ENCODE measurements at regions not wholly inside any gene's neighbourhood (a gene's known extent, or its start where the extent isn't known, plus 50 kb on each side); places are given as distances from the start of the nearest gene placed in this dataset.

DNA sequence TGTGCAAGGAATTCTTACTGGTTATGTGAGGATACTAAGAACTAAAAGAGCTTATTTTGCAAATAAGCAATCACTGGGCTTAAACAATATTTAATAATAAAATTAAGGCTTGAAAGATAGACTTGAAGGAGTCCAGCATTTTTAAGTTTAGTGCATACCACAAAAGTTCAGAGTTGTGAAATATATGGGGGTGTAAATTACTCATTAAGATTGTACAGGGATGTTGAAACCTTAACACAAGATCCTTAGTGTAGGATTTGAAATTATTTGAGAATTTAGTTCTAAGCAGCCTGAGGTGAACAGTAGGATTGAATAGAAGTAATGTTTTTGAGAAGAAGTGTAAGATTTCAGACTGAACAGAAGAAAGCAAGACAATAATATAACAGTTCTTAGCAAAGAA is 195.8 kb upstream of the RBMY1B start:
- no peak for TF ChIP-seq POLR2A (IDR thresholded peaks at IDR 0.05)
- TF ChIP-seq, protein P1, sequence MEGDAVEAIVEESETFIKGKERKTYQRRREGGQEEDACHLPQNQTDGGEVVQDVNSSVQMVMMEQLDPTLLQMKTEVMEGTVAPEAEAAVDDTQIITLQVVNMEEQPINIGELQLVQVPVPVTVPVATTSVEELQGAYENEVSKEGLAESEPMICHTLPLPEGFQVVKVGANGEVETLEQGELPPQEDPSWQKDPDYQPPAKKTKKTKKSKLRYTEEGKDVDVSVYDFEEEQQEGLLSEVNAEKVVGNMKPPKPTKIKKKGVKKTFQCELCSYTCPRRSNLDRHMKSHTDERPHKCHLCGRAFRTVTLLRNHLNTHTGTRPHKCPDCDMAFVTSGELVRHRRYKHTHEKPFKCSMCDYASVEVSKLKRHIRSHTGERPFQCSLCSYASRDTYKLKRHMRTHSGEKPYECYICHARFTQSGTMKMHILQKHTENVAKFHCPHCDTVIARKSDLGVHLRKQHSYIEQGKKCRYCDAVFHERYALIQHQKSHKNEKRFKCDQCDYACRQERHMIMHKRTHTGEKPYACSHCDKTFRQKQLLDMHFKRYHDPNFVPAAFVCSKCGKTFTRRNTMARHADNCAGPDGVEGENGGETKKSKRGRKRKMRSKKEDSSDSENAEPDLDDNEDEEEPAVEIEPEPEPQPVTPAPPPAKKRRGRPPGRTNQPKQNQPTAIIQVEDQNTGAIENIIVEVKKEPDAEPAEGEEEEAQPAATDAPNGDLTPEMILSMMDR (IDR thresholded peaks at IDR 0.05), result no peak
- H3K27ac ChIP-seq, result no peak overlapping the region
- DNase-seq, result no peak
- H3K4me3 ChIP-seq, result no peak overlapping the region
- H3K9me3 ChIP-seq, result no peaks in the 10 kb centered on the region
- intact Hi-C loops (cut with DNase I; ENCODE audit: low total_unique reads), result no loop called here
- no peaks in the 10 kb centered on the region for H3K27me3 ChIP-seq
- H3K4me1 ChIP-seq, result no peaks in the 10 kb centered on the region
- no peaks in the 10 kb centered on the region for H3K36me3 ChIP-seq (ENCODE audit: low read depth, missing control alignments)

Small RNA genes in the stretch of these regions (small RNA-seq; reads per million reads assigned to genes)
- gene TMEM167AP1, result 0 reads per million in 2 donors
